Natural killer cell treated with Interleukin-12 subunit alpha and Interleukin-12 subunit beta and Interleukin-15 and Interleukin-18, amount 100 ng/mL, for 72 hours (primary cell): ENCODE measurements at regions not wholly inside any gene's neighbourhood (a gene's known extent, or its start where the extent isn't known, plus 50 kb on each side); places are given as distances from the start of the nearest gene placed in this dataset.
"Not testable (repeated sequence)": the region's sequence is repeated elsewhere in the genome, so short reads cannot be mapped to it uniquely, and the experiment has no call there.

Source experiments
- ATAC-seq, 2 donors: fragments of 150-1000 bp; cut with Tn5 transposase in 1 of 2; sonication (Bioruptor Pico), chemical (Tn5 transposase) in 1 of 2; 2 replicates each; pipeline ENCODE4 v1.10.0; 2021
- DNase-seq: peaks from one replicate; pipeline ENCODE4 v3.0.0; 2022; ENCODE audit warnings: low spot score
- H3K27ac Mint-ChIP-seq, 2 donors: 1 replicate in 1 of 2; 2 replicates in 1 of 2; pipeline ENCODE4 v1.8.0; 2022; ENCODE audit warnings: mixed read lengths in 2 of 2, mild to moderate bottlenecking in 1 of 2, moderate library complexity in 1 of 2
- H3K27me3 Mint-ChIP-seq, 2 donors: 1 replicate in 1 of 2; 2 replicates in 1 of 2; pipeline ENCODE4 v1.8.0; 2022; ENCODE audit warnings: mixed read lengths in 2 of 2
- H3K36me3 Mint-ChIP-seq: one replicate; pipeline ENCODE4 v1.8.0; 2022; ENCODE audit warnings: mixed read lengths
- H3K4me1 Mint-ChIP-seq, 2 donors: 1 replicate in 1 of 2; 2 replicates in 1 of 2; pipeline ENCODE4 v1.8.0; 2022; ENCODE audit warnings: low read depth in 2 of 2, mixed read lengths in 2 of 2, mild to moderate bottlenecking in 1 of 2
- H3K4me3 Mint-ChIP-seq: one replicate; pipeline ENCODE4 v1.8.0; 2022; ENCODE audit warnings: mixed read lengths
- H3K9me3 Mint-ChIP-seq: 2 replicates; pipeline ENCODE4 v1.8.0; 2022; ENCODE audit warnings: mixed read lengths

DNA sequence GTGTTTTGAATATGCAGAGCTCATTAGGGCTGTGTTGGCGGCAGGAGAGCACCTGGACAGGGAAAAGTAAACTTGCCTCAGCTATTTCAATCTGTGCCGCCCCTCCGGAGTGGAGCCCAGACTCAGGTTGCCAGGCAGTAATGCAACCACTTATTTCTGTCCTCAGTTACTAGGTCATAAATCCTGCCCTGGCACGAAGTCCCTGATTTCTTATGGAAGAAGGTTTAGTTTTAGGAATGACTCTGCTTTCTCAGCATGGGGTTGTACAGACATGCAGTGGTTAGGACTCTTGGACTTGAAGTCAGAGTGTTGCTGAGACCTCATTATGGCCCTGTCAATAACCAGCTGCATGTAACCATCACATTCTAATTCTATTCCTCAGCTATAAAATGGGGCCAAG is 98.3 kb upstream of the FGGY start:
- ATAC-seq, result no peak
- Mint-ChIP-seq H3K27ac (no peak overlapping the region), H3K36me3 (no peaks in the 10 kb centered on the region), H3K9me3 (no peaks in the 10 kb centered on the region), H3K4me1 (no peaks in the 10 kb centered on the region), H3K4me3 (no peak overlapping the region), H3K27me3 (peaks cover 7 to 12% of the 10 kb centered on the region in 2 donors)
- no peak for DNase-seq

DNA sequence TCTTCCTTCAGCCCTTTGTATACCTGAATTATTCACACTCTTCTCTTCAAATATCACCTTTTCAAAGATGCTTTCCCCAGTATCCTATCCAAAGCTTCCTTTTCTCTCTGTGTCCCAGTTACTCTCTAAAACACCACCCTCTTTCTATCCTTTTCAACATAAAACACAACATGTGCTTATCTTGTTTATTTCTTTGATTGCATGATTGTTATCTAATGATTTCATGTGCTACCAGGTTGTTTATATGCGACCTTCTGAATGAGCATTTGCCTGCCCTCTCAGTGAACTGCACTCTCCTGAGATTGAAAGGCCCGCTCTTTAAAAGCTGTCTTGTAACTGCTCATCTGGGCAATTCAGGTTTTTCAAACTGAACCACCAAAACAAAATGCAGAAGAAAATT is 97.7 kb upstream of the FGGY start:
- no peaks in the 10 kb centered on the region for H3K9me3 Mint-ChIP-seq
- H3K27me3 Mint-ChIP-seq, result peaks cover 7 to 12% of the 10 kb centered on the region in 2 donors
- no peak for ATAC-seq
- no peak overlapping the region for H3K4me3 Mint-ChIP-seq
- no peaks in the 10 kb centered on the region for H3K4me1 Mint-ChIP-seq
- no peak overlapping the region for H3K27ac Mint-ChIP-seq
- H3K36me3 Mint-ChIP-seq, result no peaks in the 10 kb centered on the region
- no peak for DNase-seq

GRCh38 chr1:59199719-59200376 is 97.0 kb upstream of the FGGY start:
- Mint-ChIP-seq H3K4me3 (no peak overlapping the region), H3K36me3 (peaks cover 3% of the 10 kb centered on the region), H3K9me3 (peaks cover 2% of the 10 kb centered on the region), H3K27ac (no peak overlapping the region), H3K27me3 (peaks cover 7 to 14% of the 10 kb centered on the region in 2 donors), H3K4me1 (no peaks in the 10 kb centered on the region)
- no peak for ATAC-seq
- DNase-seq, result no peak

DNA sequence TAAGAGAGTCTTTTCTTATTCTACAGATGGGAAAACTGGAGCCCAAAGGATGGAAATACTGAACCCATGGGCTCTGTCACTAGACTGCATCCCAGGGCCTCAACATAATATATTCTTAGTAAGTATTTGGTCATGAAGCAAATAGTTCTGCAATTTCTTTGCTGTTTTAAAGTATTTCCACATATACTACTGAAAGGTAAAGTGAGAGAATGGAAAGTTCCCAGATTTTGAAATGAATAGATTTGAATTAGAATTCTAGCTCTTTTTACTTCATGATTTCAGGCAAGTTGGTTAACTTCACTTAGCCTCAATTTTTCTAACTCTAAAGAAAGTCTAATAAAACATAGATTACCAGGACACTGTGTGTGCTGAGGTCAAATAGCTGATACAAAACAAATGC is 95.6 kb upstream of the FGGY start:
- no peak for DNase-seq
- ATAC-seq, result no peak
- Mint-ChIP-seq H3K4me1 (no peaks in the 10 kb centered on the region), H3K27me3 (peaks cover 7 to 12% of the 10 kb centered on the region in 2 donors), H3K27ac (no peak overlapping the region), H3K36me3 (peaks cover 6% of the 10 kb centered on the region), H3K9me3 (peaks cover 3% of the 10 kb centered on the region), H3K4me3 (no peak overlapping the region)

DNA sequence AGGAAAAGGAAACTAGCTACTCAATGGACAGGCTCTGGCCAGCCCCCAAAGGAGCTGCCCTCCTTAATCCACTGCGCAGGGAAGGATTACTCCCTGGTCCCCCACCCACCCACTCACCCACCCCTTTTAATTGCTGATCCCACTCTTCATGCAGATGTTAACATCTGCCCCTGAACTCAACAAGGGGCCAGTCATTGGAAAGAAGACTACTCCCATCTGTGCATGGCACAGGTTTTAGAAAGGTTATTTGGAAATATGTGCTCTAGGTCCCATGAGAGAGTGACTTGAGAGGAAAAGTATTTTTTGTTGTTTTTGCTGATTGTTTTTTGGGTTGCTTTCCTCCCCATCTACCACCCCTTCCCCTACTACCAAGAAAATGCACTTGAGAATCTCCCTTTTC is 94.4 kb upstream of the FGGY start:
- Mint-ChIP-seq H3K4me1 (no peaks in the 10 kb centered on the region), H3K36me3 (peaks cover 6% of the 10 kb centered on the region), H3K9me3 (peaks cover 3% of the 10 kb centered on the region), H3K4me3 (no peak overlapping the region), H3K27me3 (peaks cover 0 to 10% of the 10 kb centered on the region in 2 donors), H3K27ac (no peak overlapping the region)
- no peak for DNase-seq
- ATAC-seq, result no peak

- Mint-ChIP-seq H3K4me1 (no peaks in the 10 kb centered on the region), H3K9me3 (peaks cover 9% of the 10 kb centered on the region), H3K36me3 (peaks cover 6% of the 10 kb centered on the region), H3K27me3 (peaks cover 0 to 13% of the 10 kb centered on the region in 2 donors), H3K4me3 (no peak overlapping the region), H3K27ac (no peak overlapping the region)
- ATAC-seq (no peak), DNase-seq (no peak)
Measured at GRCh38 chr1:59204001-59204400, 92.9 kb upstream of the FGGY start.

- H3K27ac Mint-ChIP-seq, H3K36me3 Mint-ChIP-seq, DNase-seq, ATAC-seq, H3K4me3 Mint-ChIP-seq, H3K4me1 Mint-ChIP-seq, H3K9me3 Mint-ChIP-seq, H3K27me3 Mint-ChIP-seq: not testable (repeated sequence)
Measured at GRCh38 chr1:59206616-59207015, 90.3 kb upstream of the FGGY start.

- H3K4me1 Mint-ChIP-seq, H3K27ac Mint-ChIP-seq, H3K36me3 Mint-ChIP-seq, H3K9me3 Mint-ChIP-seq, H3K27me3 Mint-ChIP-seq, DNase-seq, H3K4me3 Mint-ChIP-seq, ATAC-seq: not testable (repeated sequence)
Measured at GRCh38 chr1:59210430-59210829, 86.5 kb upstream of the FGGY start.

DNA sequence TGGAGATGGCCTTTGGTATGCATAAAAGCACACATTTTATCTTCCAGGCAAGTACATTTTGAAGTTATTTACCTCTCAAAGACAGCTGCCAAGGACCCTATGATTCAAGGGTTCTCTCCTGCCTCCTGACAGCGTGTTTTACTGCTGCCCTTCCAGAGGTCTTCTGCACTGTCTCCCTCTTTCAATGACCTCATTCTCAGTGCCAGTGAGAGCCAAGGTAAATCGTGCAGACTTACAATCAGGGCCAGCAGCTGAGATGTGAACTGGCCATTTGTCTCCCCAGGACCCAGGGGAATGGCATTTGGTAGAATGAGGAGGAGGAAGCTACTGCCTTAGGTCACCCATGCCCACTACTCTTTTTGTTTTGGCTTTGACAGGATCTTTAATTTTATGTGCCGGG is 84.2 kb upstream of the FGGY start:
- Mint-ChIP-seq H3K4me3 (no peak overlapping the region), H3K36me3 (peaks cover 4% of the 10 kb centered on the region), H3K9me3 (peaks cover 5% of the 10 kb centered on the region), H3K27me3 (peaks cover 0 to 3% of the 10 kb centered on the region in 2 donors), H3K4me1 (peaks cover 0 to 3% of the 10 kb centered on the region in 2 donors), H3K27ac (no peak overlapping the region)
- ATAC-seq (no peak), DNase-seq (no peak)

DNA sequence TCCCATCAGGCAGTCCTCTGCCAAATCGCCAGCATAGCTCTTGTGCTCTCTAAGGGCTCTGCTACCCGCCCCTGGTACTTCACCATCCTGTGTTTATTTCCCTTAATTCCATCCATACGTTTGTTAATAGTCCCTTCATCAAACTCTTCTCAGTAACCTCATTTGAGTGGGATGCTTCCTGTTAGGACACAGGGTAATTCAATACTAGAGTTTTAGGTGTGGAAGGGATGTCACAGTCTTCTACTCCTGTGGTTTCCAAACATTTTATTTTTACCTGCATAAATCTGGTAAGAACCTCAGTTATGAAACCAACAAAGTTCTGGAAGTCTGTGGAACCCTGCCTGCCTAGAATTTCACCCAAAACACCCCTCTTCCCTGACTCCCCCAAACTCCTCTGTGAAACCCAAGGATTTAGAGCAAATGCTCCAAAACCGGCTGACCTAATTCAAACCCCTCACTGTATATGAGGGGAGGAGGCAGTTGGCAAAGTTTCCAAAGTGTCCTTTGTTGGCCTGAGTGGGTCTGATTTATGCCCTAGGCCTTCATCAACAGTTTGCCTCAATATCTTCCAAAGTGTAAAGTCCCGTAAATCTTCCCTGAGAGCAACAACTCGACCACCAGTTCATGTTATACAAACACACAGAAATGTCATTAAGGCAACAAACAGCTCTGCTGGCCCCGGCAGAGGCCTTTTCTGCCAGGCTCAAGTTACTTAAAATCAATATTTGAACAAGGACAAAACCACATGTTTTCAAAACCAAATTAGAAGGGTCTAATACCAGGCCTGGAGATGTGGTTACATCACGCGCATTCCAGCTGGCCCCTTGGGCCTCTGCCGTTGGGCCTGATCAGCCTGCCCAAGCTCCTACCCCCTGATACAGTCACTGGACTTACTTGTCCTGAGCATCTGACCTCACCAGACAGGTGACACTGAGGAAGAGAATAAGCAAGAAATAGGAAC is 82.4 kb upstream of the FGGY start:
- peaks cover 0 to 6% of the 10 kb centered on the region in 2 donors for H3K4me1 Mint-ChIP-seq
- H3K36me3 Mint-ChIP-seq, result peaks cover 4% of the 10 kb centered on the region
- DNase-seq (no peak), ATAC-seq (no peak)
- no peak overlapping the region for H3K4me3 Mint-ChIP-seq
- H3K27me3 Mint-ChIP-seq, result no peaks in the 10 kb centered on the region
- no peaks in the 10 kb centered on the region for H3K9me3 Mint-ChIP-seq
- H3K27ac Mint-ChIP-seq, result no peak overlapping the region

DNA sequence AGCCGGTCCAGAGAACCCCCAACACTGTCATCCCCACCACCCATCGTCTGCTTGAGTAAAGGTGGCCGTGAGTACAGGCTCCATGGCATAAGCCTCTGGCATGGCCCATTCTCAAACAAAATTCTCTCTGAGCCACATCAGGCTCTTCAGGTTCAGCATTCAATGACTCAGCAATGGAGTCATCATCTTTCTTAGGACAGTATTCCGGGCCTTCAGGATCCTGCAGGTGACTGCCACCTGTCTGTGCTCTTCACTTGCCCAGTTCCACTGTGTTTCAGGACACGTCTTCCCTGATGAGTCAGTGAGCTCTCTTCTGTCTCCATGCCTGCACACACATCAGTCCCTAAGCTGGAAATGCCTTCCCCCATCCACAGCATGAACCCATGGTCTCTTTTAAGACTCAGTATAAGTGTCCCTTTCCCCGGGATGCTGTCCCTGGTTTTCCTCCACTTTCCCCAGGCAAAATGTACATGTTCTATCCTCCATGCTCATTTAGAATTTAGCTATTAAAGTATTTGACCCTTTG is 81.1 kb upstream of the FGGY start:
- H3K27me3 Mint-ChIP-seq, result no peaks in the 10 kb centered on the region
- peaks cover 4% of the 10 kb centered on the region for H3K36me3 Mint-ChIP-seq
- DNase-seq, result no peak
- peaks cover 0 to 6% of the 10 kb centered on the region in 2 donors for H3K4me1 Mint-ChIP-seq
- H3K27ac Mint-ChIP-seq, result no peak overlapping the region
- no peak for ATAC-seq
- H3K9me3 Mint-ChIP-seq, result no peaks in the 10 kb centered on the region
- H3K4me3 Mint-ChIP-seq, result no peak overlapping the region

DNA sequence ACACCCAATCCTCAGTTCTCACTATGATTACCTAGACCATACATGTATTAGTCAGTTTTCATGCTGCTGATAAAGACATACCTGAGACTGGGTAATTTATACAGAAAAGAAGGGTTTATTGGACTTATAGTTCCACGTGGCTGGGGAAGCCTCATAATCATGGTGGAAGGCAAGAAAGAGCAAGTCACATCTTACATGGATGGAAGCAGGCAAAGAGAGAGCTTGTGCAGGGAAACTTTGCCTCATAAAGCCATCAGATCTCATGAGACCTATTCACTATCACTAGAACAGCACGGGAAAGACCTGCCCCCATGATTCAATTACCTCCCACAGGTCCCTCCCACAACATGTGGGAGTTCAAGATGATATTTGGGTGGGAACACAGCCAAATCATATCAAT is 79.5 kb upstream of the FGGY start:
- not testable (repeated sequence) for H3K36me3 Mint-ChIP-seq, ATAC-seq, H3K4me3 Mint-ChIP-seq, H3K9me3 Mint-ChIP-seq, H3K27ac Mint-ChIP-seq, DNase-seq, H3K4me1 Mint-ChIP-seq, H3K27me3 Mint-ChIP-seq

DNA sequence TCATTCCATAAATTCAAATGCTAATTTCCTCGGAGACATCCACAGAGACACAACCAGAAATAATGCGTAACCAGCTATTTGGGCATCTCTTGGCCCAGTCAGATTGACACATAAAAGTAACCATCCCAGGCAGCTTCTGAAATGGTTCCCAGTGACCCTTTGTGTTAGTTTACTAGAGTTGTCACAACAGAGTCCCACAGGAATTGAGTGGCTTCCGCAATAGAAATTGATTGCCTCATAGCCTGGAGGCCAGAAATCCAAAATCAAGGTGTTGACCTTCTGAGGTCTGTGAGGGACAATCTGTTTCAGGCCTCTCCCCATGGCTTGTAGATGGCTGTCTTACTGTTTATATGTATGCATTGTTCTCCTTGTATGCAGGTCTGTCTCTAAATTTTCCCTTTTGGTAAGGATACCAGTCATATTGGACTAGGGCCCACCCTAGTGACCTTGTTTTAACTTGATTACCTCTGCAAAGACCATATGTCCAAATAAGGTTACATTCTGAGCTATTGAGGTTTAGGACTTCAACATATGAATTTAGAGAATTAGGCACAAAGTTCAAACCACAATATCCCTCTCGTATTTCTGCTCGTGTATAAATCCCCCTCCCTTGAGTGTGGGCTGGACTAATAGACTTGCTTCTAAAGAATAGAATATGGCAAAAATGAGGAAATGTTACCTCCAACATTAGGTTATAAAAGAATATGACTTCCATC is 78.2 kb upstream of the FGGY start:
- no peaks in the 10 kb centered on the region for H3K27me3 Mint-ChIP-seq
- H3K36me3 Mint-ChIP-seq, result peaks cover 4% of the 10 kb centered on the region
- H3K4me3 Mint-ChIP-seq, result no peak overlapping the region
- no peaks in the 10 kb centered on the region for H3K9me3 Mint-ChIP-seq
- peaks cover 0 to 2% of the 10 kb centered on the region in 2 donors for H3K4me1 Mint-ChIP-seq
- no peak overlapping the region for H3K27ac Mint-ChIP-seq
- ATAC-seq (no peak), DNase-seq (no peak)

DNA sequence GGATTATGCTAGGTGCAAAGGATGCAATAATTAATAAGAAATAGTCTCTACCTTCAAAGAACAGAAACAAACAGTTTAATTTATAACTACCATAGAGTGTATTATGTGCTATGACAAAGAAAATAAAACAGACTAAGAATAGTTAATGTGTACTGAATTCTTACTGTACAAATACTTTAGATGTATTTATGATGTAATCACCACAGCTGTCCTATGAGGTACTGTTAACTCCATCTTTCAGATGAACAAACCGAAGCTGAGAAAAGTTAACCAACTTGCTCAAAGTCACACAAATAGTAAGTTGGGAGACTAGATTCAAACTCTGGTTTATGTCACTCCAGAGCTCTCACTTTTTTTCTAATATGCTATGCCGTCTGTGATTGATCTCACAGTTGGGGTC is 77.0 kb upstream of the FGGY start:
- H3K27ac Mint-ChIP-seq, result peak overlapping the region in 1 of 2 donors; percentile 2
- DNase-seq (no peak), ATAC-seq (no peak)
- peaks cover 0 to 2% of the 10 kb centered on the region in 2 donors for H3K4me1 Mint-ChIP-seq
- no peak overlapping the region for H3K4me3 Mint-ChIP-seq
- H3K27me3 Mint-ChIP-seq, result no peaks in the 10 kb centered on the region
- peaks cover 4% of the 10 kb centered on the region for H3K36me3 Mint-ChIP-seq
- H3K9me3 Mint-ChIP-seq, result no peaks in the 10 kb centered on the region
